ENCODE measurements at regions not wholly inside any gene's neighbourhood (a gene's known extent, or its start where the extent isn't known, plus 50 kb on each side); places are given as distances from the start of the nearest gene placed in this dataset.

DNA sequence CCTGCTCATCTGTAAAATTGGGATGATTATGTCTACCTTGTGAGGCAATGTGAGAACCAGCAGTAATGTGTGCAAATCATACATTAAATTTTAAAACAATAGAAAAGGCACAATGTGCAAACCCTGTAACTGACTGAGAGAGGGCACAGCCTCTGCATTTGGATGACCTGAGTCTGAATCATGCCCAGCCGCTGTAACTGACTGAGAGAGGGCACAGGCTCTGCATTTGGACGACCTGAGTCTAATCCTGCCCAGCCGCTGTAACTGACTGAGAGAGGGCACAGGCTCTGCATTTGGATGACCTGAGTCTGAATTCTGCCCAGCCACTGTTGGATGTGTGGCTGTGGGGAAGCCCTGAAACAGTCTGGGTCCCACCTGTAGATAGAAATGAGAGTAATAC is 351.5 kb upstream of the SHH start:
- TF ChIP-seq CTCF (conservative IDR thresholded peaks at IDR 0.05; ENCODE audit: low read depth, low read length): no peak
- TF ChIP-seq, protein P1, sequence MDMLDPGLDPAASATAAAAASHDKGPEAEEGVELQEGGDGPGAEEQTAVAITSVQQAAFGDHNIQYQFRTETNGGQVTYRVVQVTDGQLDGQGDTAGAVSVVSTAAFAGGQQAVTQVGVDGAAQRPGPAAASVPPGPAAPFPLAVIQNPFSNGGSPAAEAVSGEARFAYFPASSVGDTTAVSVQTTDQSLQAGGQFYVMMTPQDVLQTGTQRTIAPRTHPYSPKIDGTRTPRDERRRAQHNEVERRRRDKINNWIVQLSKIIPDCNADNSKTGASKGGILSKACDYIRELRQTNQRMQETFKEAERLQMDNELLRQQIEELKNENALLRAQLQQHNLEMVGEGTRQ (IDR thresholded peaks at IDR 0.05; ENCODE audit: low read depth, low read length): no peak
- TF ChIP-seq POLR2A (IDR thresholded peaks at IDR 0.05; ENCODE audit: low read depth, low read length): no peak
- TF ChIP-seq MAZ (IDR thresholded peaks at IDR 0.05; ENCODE audit: borderline replicate concordance, low read depth, low read length): no peak
- TF ChIP-seq MXI1 (IDR thresholded peaks at IDR 0.05; ENCODE audit: borderline replicate concordance, low read depth, low read length): no peak
- TF ChIP-seq FOS (IDR thresholded peaks at IDR 0.05; ENCODE audit: low read depth, low read length): no peak
- no peak for TF ChIP-seq RFX5 (IDR thresholded peaks at IDR 0.05; ENCODE audit: low read depth, low read length)
- no peak for TF ChIP-seq RAD21 (IDR thresholded peaks at IDR 0.05; ENCODE audit: low read length)
- TF ChIP-seq CEBPB (IDR thresholded peaks at IDR 0.05; ENCODE audit: low read depth, low read length): no peak
- no peak for TF ChIP-seq BHLHE40 (IDR thresholded peaks at IDR 0.05; ENCODE audit: low read depth, low read length)
- no peak for TF ChIP-seq ELK1 (IDR thresholded peaks at IDR 0.05; ENCODE audit: borderline replicate concordance, low read depth, low read length)
- TF ChIP-seq MAFK (IDR thresholded peaks at IDR 0.05; ENCODE audit: low read depth, low read length): no peak
- no peak for TF ChIP-seq SMC3 (IDR thresholded peaks at IDR 0.05; ENCODE audit: low read depth, low read length)
- no peak for TF ChIP-seq NFE2L2 (IDR thresholded peaks at IDR 0.05; ENCODE audit: low read depth, low read length)
